Activated B cell treated with CpG ODN at 0.5 μM for 24 hours (primary cell): ENCODE measurements at regions not wholly inside any gene's neighbourhood (a gene's known extent, or its start where the extent isn't known, plus 50 kb on each side); places are given as distances from the start of the nearest gene placed in this dataset.

Experiments
- ATAC-seq: fragments of 200-7000 bp; cut with Tn5 transposase; one replicate; pipeline ENCODE4 v1.10.0; 2021; ENCODE audit warnings: low read depth, mild to moderate bottlenecking, moderate library complexity
- CTCF ChIA-PET: fragments of 350-600 bp; sonication (Branson Sonifier 250); formaldehyde crosslinking; loops from one replicate; lab custom pipeline; 2021; ENCODE audit warnings: antibody characterized with exemption; lab: Charles Lee
- POLR2A ChIA-PET: fragments of 350-600 bp; sonication (Branson Sonifier 250); formaldehyde crosslinking; loops from one replicate; lab custom pipeline; 2021; ENCODE audit warnings: antibody characterized with exemption; lab: Charles Lee
- DNase-seq: peaks from one replicate; pipeline ENCODE4 v3.0.0; 2022
- H3K27ac Mint-ChIP-seq: one replicate; pipeline ENCODE4 v1.8.0; 2020; ENCODE audit warnings: mixed read lengths
- H3K27me3 Mint-ChIP-seq: one replicate; pipeline ENCODE4 v1.8.0; 2021; ENCODE audit warnings: mixed read lengths
- H3K36me3 Mint-ChIP-seq: one replicate; pipeline ENCODE4 v1.8.0; 2021; ENCODE audit warnings: low read depth, mixed read lengths
- H3K4me1 Mint-ChIP-seq: one replicate; pipeline ENCODE4 v1.8.0; 2021; ENCODE audit warnings: mixed read lengths
- H3K4me3 Mint-ChIP-seq: one replicate; pipeline ENCODE4 v1.8.0; 2020; ENCODE audit warnings: mild to moderate bottlenecking, mixed read lengths
- H3K9me3 Mint-ChIP-seq: one replicate; pipeline ENCODE4 v1.8.0; 2020; ENCODE audit warnings: mixed read lengths
- CTCF ChIP-seq: fragments of 200-600 bp; IDR thresholded peaks from one replicate; pipeline ENCODE4 v1.8.0; 2022; ENCODE audit warnings: antibody characterized with exemption, mild to moderate bottlenecking
- intact Hi-C: fragments of 100-400 bp; cut with micrococcal nuclease; formaldehyde crosslinking; loops from one replicate; pipeline ENCODE4 v1.15.1; 2024

- no peaks in the 10 kb centered on the region for H3K4me1 Mint-ChIP-seq
- ATAC-seq (no peak), DNase-seq (no peak)
- no peaks in the 10 kb centered on the region for H3K27me3 Mint-ChIP-seq
- no peak overlapping the region for H3K27ac Mint-ChIP-seq
- intact Hi-C loops: no loop called here
- H3K9me3 Mint-ChIP-seq: no peaks in the 10 kb centered on the region
- no peak for TF ChIP-seq CTCF
- H3K36me3 Mint-ChIP-seq: no peaks in the 10 kb centered on the region
- CTCF ChIA-PET: no interaction called here
- POLR2A ChIA-PET: no interaction called here
- no peak overlapping the region for H3K4me3 Mint-ChIP-seq
These were observed 1094.0 kb upstream of the KLHL29 start for GRCh38 chr2:22290909-22291473.

- no peaks in the 10 kb centered on the region for H3K36me3 Mint-ChIP-seq
These were observed 1083.8 kb upstream of the KLHL29 start for GRCh38 chr2:22301228-22301627.

GRCh38 chr2:22326250-22326649 lies 1058.7 kb upstream of the KLHL29 start:
- no peak overlapping the region for H3K27ac Mint-ChIP-seq
- no peaks in the 10 kb centered on the region for H3K4me1 Mint-ChIP-seq
- no peak for TF ChIP-seq CTCF
- H3K4me3 Mint-ChIP-seq: no peak overlapping the region
- ATAC-seq (no peak), DNase-seq (no peak)
- ChIA-PET POLR2A (no interaction called here), CTCF (no interaction called here)
- no peaks in the 10 kb centered on the region for H3K27me3 Mint-ChIP-seq
- intact Hi-C loops: no loop called here
- H3K9me3 Mint-ChIP-seq: peaks cover 7% of the 10 kb centered on the region
- no peaks in the 10 kb centered on the region for H3K36me3 Mint-ChIP-seq

More at GRCh38 chr2:22301228-22301627, 1083.8 kb upstream of the KLHL29 start:
- no peak for TF ChIP-seq CTCF
- Mint-ChIP-seq H3K9me3 (peaks cover 10% of the 10 kb centered on the region), H3K27ac (no peak overlapping the region), H3K4me1 (no peaks in the 10 kb centered on the region), H3K4me3 (no peak overlapping the region), H3K27me3 (no peaks in the 10 kb centered on the region)
- intact Hi-C loops: no loop called here
- DNase-seq: no peak
- ATAC-seq: no peak
- ChIA-PET CTCF (no interaction called here), POLR2A (no interaction called here)

GRCh38 chr2:22329211-22330154 lies 1055.5 kb upstream of the KLHL29 start:
- ATAC-seq: no peak
- no peak for TF ChIP-seq CTCF
- intact Hi-C loops: no loop called here
- ChIA-PET POLR2A (no interaction called here), CTCF (no interaction called here)
- no peak for DNase-seq
- no peaks in the 10 kb centered on the region for H3K4me1 Mint-ChIP-seq
- no peak overlapping the region for H3K27ac Mint-ChIP-seq
- no peak overlapping the region for H3K4me3 Mint-ChIP-seq
- H3K27me3 Mint-ChIP-seq: no peaks in the 10 kb centered on the region
- peaks cover 7% of the 10 kb centered on the region for H3K9me3 Mint-ChIP-seq
- no peaks in the 10 kb centered on the region for H3K36me3 Mint-ChIP-seq

GRCh38 chr2:22336414-22336813 lies 1048.6 kb upstream of the KLHL29 start:
- DNase-seq: no peak
- Mint-ChIP-seq H3K36me3 (no peaks in the 10 kb centered on the region), H3K4me1 (no peaks in the 10 kb centered on the region), H3K4me3 (no peak overlapping the region), H3K27ac (no peak overlapping the region), H3K9me3 (peaks cover 6% of the 10 kb centered on the region), H3K27me3 (no peaks in the 10 kb centered on the region)
- ChIA-PET CTCF (no interaction called here), POLR2A (no interaction called here)
- intact Hi-C loops: no loop called here
- TF ChIP-seq CTCF: no peak
- no peak for ATAC-seq
